ENCODE measurements at regions not wholly inside any gene's neighbourhood (a gene's known extent, or its start where the extent isn't known, plus 50 kb on each side); places are given as distances from the start of the nearest gene placed in this dataset.

- TF ChIP-seq CTCF (conservative IDR thresholded peaks at IDR 0.05; ENCODE audit: low read depth, low read length) (no peak), EZH2 (IDR thresholded peaks at IDR 0.05; ENCODE audit: borderline replicate concordance, low read depth, low read length, poor library complexity, severe bottlenecking) (no peak)
Observed at GRCh38 chr14:96638041-96638855, 136.1 kb downstream of the PAPOLA start.
